AG10803 (cell line): ENCODE measurements at regions not wholly inside any gene's neighbourhood (a gene's known extent, or its start where the extent isn't known, plus 50 kb on each side); places are given as distances from the start of the nearest gene placed in this dataset.

Experiments
- DNase-seq: peaks from one replicate; pipeline ENCODE4 v3.0.0; 2010; ENCODE audit warnings: low read depth
- H3K4me3 ChIP-seq: 2 replicates; pipeline ENCODE4 v1.5.1; 2011; ENCODE audit warnings: mild to moderate bottlenecking, low read length, control low read depth
- TF ChIP-seq, protein P1 (sequence below): conservative IDR thresholded peaks from 2 replicates; pipeline ENCODE4 v1.5.1; 2011; ENCODE audit warnings: mild to moderate bottlenecking, low read length, control low read depth, inconsistent platforms

- TF ChIP-seq, protein P1, sequence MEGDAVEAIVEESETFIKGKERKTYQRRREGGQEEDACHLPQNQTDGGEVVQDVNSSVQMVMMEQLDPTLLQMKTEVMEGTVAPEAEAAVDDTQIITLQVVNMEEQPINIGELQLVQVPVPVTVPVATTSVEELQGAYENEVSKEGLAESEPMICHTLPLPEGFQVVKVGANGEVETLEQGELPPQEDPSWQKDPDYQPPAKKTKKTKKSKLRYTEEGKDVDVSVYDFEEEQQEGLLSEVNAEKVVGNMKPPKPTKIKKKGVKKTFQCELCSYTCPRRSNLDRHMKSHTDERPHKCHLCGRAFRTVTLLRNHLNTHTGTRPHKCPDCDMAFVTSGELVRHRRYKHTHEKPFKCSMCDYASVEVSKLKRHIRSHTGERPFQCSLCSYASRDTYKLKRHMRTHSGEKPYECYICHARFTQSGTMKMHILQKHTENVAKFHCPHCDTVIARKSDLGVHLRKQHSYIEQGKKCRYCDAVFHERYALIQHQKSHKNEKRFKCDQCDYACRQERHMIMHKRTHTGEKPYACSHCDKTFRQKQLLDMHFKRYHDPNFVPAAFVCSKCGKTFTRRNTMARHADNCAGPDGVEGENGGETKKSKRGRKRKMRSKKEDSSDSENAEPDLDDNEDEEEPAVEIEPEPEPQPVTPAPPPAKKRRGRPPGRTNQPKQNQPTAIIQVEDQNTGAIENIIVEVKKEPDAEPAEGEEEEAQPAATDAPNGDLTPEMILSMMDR = no peak
- DNase-seq = no peak
- H3K4me3 ChIP-seq = no peak overlapping the region
Observed at GRCh38 chr15:98420837-98421236, 227.5 kb upstream of the IGF1R start.

- peak; percentile 25 for DNase-seq
- TF ChIP-seq, protein P1 = peak; percentile 72
- peak overlapping the region; percentile 42 for H3K4me3 ChIP-seq
Observed at GRCh38 chr15:98421419-98422129, 226.8 kb upstream of the IGF1R start.

DNA sequence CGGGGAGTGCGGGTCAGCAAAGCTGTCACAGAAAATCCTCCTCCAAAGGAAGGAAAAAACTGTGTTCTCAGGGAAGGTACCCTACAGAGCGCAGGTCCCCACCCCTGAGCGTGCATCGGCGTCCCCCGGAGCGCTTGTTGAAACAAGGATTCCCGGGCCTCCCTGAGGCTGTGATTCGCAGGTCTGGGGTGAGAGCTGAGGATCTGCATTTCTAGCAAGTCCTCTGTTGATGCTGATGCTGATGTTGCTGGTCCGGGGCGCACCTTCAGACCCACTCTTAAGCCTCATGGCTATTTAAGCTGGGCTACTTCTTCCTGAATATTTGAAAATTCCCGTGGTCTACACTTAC, 226.2 kb upstream of the IGF1R start:
- no peak for DNase-seq
- TF ChIP-seq, protein P1 = no peak
- H3K4me3 ChIP-seq = no peak overlapping the region

DNA sequence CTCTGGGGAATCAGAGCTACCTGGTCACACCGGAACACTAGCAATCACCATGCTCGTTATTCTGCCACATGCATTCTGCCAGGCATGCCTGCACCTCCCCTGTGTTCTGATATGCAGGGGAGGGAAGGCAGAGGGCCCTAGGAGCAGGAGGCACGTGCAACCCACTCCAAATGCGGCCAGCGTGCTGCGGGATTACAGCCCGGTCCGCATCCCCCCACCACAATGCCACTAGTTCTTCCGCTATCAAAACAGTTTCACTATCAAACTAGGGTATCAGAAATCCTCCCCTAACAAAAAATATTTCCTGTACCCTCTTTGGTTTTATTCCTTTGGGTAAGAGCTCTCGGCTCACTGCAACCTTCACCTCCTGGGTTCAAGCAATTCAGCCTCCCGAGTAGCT, 223.2 kb upstream of the IGF1R start:
- no peak overlapping the region for H3K4me3 ChIP-seq
- no peak for DNase-seq
- TF ChIP-seq, protein P1 = no peak

- H3K4me3 ChIP-seq = no peak overlapping the region
- no peak for DNase-seq
- TF ChIP-seq, protein P1 = no peak
Observed at GRCh38 chr15:98427321-98427720, 221.0 kb upstream of the IGF1R start.

GRCh38 chr15:98428253-98428989, 219.9 kb upstream of the IGF1R start:
- H3K4me3 ChIP-seq = peak overlapping the region; percentile 63

More at GRCh38 chr15:98428253-98428989, 219.9 kb upstream of the IGF1R start:
- peak; percentile 68 for DNase-seq
- TF ChIP-seq, protein P1 = peak; percentile 58
